HG03457 (cell line): ENCODE measurements at regions not wholly inside any gene's neighbourhood (a gene's known extent, or its start where the extent isn't known, plus 50 kb on each side); places are given as distances from the start of the nearest gene placed in this dataset.
"Not testable (repeated sequence)": the region's sequence is repeated elsewhere in the genome, so short reads cannot be mapped to it uniquely, and the experiment has no call there.

Source experiments
- ATAC-seq: cut with Tn5 transposase; IDR thresholded peaks from one replicate; pipeline ENCODE4 v1.9.1; 2021; ENCODE audit warnings: moderate number of reproducible peaks; ENCODE audit not compliant: unreplicated experiment

DNA sequence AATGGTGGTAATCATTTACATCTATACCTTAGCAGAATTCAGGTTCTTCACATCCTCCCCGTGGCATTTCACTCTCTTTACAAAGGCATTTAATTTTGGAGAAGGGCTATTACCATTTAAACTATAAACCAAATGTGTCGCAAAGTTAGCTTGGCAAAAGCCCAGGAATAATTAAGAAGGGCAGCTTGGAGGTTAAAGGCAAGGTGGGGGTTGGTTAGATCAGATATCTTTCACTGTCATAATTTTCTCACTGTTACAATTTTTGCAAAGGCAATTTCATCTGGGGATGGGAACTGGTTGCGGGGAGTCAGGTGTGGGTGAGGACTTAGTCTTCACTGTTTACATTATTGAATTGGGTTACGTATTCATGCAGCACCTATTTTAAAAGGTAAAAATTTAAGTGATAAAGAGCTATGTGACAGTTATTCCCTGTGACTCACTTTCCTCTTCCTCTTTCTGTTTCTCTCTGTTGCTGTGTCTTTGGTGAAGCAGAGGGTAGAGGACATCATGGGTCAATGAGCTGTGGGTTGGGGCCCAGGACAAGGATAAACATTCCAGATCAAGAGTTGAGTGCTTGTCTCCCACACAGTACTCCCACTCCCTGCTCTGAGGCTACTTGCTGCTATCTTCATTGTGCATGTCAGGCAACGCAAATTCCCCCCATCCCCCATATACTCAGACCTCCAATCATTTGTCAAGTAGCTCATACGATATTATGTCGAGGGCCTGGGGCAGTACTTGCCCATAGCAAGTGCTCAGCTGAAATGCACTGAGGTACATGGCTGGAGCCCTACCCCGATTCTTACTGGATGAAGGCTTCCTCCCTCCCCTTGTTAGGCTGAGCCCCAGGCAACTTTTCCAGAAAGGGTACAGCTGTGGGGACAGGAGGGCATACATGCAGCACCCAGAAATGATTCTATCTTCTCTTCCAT lies 223.1 kb upstream of the MYLIP start:
- no peak for ATAC-seq

- ATAC-seq: no peak
These were observed 224.1 kb upstream of the MYLIP start for GRCh38 chr6:15904651-15905376.

GRCh38 chr6:15901141-15902115 lies 227.5 kb upstream of the MYLIP start:
- peak; percentile 79 for ATAC-seq

DNA sequence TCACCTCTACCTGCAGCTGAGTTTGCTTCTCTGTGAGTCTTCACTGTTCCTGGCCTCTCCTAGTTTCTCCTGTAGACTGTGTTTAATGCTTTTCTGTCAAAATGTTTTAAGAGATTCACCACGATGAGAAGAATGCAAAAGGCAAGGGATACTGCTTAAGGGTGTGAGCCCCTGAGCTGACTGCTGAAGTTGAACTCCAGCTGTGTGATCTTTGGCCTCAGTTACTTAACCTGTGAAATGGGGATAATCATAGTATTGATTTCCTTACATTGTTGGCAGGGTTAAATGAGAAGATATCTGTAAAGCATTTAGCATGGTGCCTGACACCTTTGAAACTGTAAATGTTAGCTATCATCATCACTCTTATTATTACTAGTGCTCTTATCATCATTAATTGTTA lies 230.2 kb upstream of the MYLIP start:
- ATAC-seq: no peak

- ATAC-seq: no peak
These were observed 231.6 kb upstream of the MYLIP start for GRCh38 chr6:15897063-15897876.

DNA sequence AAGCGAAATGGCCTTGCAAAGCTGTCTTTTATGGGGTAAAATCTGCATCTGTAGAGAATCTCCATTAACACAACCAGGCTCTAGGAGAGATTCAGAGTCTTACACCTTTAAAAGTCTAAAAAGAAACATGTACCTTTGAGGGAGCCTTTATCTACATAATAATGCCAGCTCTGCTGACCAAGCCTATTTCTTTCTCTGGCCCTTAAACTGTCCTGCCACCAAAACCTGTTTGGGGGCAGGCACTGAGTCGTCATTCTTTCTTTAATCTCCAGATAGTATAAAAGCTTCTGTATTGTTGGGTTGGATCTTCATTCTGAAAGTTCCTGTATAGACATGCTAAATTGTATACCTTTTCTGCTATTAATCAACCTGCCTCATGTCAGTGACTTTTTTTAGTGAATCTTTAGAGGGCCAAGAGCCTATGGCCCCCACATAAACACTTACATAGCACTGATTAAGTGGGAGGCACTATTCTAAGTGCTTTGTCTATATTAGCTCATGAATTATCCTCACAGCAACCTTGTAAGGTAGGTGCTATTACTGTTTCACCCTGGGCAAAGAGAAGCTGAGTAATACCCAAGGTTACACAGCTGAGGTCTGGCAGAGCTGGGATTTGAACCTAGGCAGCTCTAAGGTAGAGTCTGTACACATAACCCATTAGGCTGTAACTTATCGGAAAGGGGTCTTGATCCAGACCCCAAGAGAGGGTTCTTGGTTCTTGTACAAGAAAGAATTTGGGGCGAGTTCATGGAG lies 232.3 kb upstream of the DTNBP1 start:
- no peak for ATAC-seq

- no peak for ATAC-seq
These were observed 230.9 kb upstream of the DTNBP1 start for GRCh38 chr6:15893556-15894253.

DNA sequence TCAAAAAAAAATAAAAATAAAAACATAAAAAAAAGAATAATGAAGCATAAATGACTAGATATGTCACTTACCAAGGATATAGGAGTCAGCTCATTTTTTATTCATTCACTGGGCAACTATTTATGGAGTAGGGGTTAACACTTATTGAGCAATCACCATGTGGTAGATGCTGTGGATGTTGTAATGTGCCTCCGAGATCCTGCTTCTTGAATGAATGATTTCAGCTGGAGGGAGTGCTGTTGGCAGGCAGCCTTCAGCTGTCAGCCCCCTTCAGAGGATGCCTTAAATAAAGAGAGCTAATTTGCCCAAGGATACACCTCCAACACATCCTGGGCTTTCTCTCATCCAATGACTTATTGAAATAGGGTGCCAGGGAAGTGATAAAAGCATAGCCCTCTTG lies 229.5 kb upstream of the DTNBP1 start:
- no peak for ATAC-seq

- ATAC-seq: no peak
These were observed 226.3 kb upstream of the DTNBP1 start for GRCh38 chr6:15888798-15889772.

GRCh38 chr6:15887491-15888461 lies 224.9 kb upstream of the DTNBP1 start:
- ATAC-seq: no peak

GRCh38 chr6:15885624-15886023 lies 222.8 kb upstream of the DTNBP1 start:
- no peak for ATAC-seq

DNA sequence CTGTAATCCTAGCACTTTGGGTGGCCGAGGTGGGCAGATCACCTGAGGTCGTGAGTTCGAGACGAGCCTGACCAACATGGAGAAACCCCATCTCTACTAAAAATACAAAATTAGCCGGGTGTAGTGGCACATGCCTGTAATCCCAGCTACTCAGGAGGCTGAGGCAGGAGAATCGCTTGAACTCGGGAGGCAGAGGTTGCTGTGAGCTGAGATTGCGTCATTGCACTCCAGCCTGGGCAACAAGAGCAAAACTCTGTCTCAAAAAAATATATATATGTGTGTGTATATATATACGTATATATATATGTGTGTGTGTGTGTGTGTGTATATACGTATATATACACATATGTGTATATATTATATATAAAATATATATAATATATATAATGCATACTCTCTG lies 220.8 kb upstream of the DTNBP1 start:
- not testable (repeated sequence) for ATAC-seq

- ATAC-seq: no peak
These were observed 220.1 kb upstream of the DTNBP1 start for GRCh38 chr6:15882915-15883314.

DNA sequence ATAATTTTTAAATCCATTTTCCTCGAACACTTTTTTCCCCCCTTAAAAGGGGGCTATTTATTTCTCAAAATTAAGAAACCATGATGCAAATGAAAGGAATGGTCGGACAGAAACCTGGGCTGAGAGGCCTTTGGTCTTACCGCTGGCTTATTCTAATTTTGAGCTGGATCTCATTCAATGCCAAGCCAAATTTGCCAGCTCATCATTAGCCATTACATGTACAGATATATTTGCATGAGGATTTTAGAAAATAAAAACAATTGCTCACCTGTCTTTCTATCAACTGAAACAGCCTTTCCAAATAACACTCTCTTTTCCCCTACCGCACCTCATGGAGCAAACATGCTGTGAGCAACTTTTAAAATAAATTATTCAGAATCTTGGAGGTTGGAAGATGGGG lies 219.5 kb upstream of the DTNBP1 start:
- ATAC-seq: no peak

DNA sequence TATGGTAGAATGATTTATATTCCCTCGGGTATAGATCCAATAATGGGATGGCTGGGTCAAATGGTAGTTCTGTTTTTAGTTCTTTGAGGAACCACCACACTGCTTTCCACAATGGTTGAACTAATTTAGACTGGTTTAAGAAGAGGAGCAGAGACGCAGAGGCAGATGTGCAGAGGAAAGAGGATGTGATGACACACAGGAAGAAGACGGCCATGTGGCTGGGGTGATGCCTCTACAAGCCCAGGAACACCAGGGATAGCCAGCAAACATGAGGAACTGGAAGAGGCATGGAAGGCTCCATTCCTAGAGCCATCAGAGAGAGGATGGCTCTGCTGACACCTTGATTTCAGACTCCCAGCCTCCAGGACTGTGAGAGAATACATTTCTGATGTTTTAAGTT lies 218.3 kb upstream of the DTNBP1 start:
- ATAC-seq: no peak

DNA sequence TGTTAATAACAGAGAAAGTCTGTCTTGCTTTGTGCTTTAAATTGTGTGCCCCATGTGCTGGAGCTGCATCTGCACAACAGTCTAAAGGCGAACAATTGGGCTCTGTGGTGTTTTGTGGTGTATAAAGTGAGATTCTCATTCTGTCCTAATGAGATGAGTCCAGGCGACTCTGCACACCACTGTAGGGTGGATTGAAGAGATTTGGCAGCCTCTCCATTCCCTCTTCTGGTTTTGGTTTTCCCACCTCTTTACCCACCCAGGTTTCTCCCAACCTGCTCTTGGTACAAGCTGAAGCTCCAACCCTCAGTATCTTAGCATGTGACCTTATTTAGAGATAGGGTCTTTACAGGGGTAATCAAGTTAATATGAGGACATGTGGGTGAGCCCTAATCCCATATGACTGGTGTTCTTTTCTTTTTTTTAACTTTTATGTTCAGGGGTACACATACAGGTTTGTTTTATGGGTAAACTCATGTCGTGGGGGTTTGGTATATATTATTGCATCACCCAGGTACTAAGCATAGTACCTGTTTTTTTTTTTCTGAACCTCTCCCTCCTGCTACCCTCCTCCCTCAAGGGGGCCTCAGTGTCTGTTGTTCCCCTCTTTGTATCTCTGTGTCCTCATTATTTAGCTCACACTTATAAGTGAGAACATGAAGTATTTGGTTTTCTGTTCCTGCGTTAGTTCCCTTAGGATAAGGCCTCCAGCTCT lies 217.6 kb upstream of the DTNBP1 start:
- ATAC-seq: no peak
